Uterus (tissue), 3 donors: ENCODE measurements at regions not wholly inside any gene's neighbourhood (a gene's known extent, or its start where the extent isn't known, plus 50 kb on each side); places are given as distances from the start of the nearest gene placed in this dataset.
"Not testable (repeated sequence)": the region's sequence is repeated elsewhere in the genome, so short reads cannot be mapped to it uniquely, and the experiment has no call there.

Source experiments
- DNase-seq, 2 donors: peaks; one replicate each; pipeline ENCODE4 v3.0.0-alpha.2; 2019 to 2020
- H3K27ac ChIP-seq, 2 donors: fragments of 200-600 bp; sonication (generic); 1 replicate in 1 of 2; 2 replicates in 1 of 2; pipeline ENCODE4 v1.5.1; 2016 to 2018
- H3K27me3 ChIP-seq, 2 donors: fragments of 200-600 bp; sonication (generic); one replicate each; pipeline ENCODE4 v1.5.1; 2018 to 2019; ENCODE audit warnings: control low read depth in 1 of 2
- H3K36me3 ChIP-seq, 2 donors: fragments of 200-600 bp; sonication (generic); one replicate each; pipeline ENCODE4 v1.5.1; 2019; ENCODE audit warnings: control low read depth in 1 of 2
- H3K4me1 ChIP-seq, 2 donors: fragments of 200-600 bp; sonication (generic); one replicate each; pipeline ENCODE4 v1.5.1; 2018 to 2019; ENCODE audit warnings: control low read depth in 1 of 2
- H3K4me3 ChIP-seq, 2 donors: fragments of 200-600 bp; sonication (generic); 1 replicate in 1 of 2; 2 replicates in 1 of 2; pipeline ENCODE4 v1.5.1; 2018 to 2019; ENCODE audit warnings: mild to moderate bottlenecking in 1 of 2
- H3K9me3 ChIP-seq, 2 donors: fragments of 200-600 bp; sonication (generic); one replicate each; pipeline ENCODE4 v1.5.1; 2019; ENCODE audit warnings: control low read depth in 1 of 2
- POLR2A ChIP-seq, 2 donors: fragments of 450-650 bp; IDR thresholded peaks; one replicate each; pipeline ENCODE4 v1.6.1; 2016; ENCODE audit warnings: antibody characterized with exemption in 2 of 2, mild to moderate bottlenecking in 1 of 2, moderate library complexity in 1 of 2
- intact Hi-C: fragments of 100-400 bp; cut with DNase I; formaldehyde crosslinking; loops from one replicate; pipeline ENCODE4 v1.15.1; 2023; ENCODE audit warnings: low total_unique reads
- TF ChIP-seq, protein P1 (sequence below), 4 experiments: fragments of 200-600 bp in 2 of 4; fragments of 450-650 bp in 2 of 4; sonication (generic) in 2 of 4; IDR thresholded peaks; one replicate each; pipeline ENCODE4 v1.5.1; 2016 to 2019; ENCODE audit warnings: antibody characterized with exemption in 4 of 4, mild to moderate bottlenecking in 2 of 4, moderate library complexity in 1 of 4
- donor health status: DM: yes; HTN: yes; CAD: no.

DNA sequence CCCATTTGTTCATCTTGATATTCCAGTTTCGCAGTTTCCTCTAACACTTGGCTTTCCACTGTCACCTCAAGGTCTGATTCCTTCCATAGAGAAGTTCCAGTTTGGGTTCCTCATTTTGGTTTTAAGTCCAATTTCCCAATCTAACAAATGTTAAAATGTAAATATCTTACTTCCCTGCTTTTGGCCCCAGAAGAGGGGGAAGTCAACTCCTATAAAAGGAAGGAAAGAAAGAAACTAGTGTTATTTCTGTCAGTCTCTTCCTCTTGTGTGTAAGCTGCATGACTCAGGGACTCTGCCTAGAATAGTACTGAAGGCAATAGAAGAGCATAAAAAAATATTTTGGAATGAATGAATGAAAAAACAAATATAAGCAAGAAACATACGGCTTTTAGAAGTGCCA is 127.5 kb upstream of the CCNG1 start:
- Histone ChIP-seq H3K36me3 (no peaks in the 10 kb centered on the region), H3K4me3 (no peak overlapping the region), H3K4me1 (no peaks in the 10 kb centered on the region), H3K27me3 (no peaks in the 10 kb centered on the region), H3K27ac (no peak overlapping the region), H3K9me3 (no peaks in the 10 kb centered on the region)
- TF ChIP-seq, protein P1, sequence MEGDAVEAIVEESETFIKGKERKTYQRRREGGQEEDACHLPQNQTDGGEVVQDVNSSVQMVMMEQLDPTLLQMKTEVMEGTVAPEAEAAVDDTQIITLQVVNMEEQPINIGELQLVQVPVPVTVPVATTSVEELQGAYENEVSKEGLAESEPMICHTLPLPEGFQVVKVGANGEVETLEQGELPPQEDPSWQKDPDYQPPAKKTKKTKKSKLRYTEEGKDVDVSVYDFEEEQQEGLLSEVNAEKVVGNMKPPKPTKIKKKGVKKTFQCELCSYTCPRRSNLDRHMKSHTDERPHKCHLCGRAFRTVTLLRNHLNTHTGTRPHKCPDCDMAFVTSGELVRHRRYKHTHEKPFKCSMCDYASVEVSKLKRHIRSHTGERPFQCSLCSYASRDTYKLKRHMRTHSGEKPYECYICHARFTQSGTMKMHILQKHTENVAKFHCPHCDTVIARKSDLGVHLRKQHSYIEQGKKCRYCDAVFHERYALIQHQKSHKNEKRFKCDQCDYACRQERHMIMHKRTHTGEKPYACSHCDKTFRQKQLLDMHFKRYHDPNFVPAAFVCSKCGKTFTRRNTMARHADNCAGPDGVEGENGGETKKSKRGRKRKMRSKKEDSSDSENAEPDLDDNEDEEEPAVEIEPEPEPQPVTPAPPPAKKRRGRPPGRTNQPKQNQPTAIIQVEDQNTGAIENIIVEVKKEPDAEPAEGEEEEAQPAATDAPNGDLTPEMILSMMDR (IDR thresholded peaks at IDR 0.05): no peak
- TF ChIP-seq POLR2A (IDR thresholded peaks at IDR 0.05): no peak
- intact Hi-C loops: no loop called here
- DNase-seq: no peak

DNA sequence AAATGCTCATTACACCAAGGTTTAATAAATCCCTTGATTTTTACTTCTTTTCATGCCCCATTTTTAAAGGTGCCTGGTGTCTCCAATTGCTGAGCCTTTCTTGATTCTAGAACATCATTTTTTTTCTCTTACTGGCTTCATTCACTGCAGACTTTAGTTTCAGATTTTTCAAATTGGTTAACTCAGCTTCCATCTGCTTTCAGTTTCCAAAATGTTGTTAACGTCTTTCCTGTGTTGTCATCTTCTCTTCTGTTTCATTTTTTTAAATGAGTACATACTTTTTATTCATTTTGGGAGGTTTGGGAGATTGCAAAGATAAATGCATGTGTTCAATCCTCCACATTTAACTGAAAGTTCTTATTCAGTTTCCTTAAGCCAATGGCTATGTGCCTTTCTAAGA is 126.4 kb upstream of the CCNG1 start:
- Histone ChIP-seq H3K27ac (no peak overlapping the region), H3K27me3 (no peaks in the 10 kb centered on the region), H3K9me3 (no peaks in the 10 kb centered on the region), H3K36me3 (no peaks in the 10 kb centered on the region), H3K4me1 (no peaks in the 10 kb centered on the region), H3K4me3 (no peak overlapping the region)
- DNase-seq: no peak
- intact Hi-C loops: no loop called here
- TF ChIP-seq, protein P1 (IDR thresholded peaks at IDR 0.05): no peak
- no peak for TF ChIP-seq POLR2A (IDR thresholded peaks at IDR 0.05)

DNA sequence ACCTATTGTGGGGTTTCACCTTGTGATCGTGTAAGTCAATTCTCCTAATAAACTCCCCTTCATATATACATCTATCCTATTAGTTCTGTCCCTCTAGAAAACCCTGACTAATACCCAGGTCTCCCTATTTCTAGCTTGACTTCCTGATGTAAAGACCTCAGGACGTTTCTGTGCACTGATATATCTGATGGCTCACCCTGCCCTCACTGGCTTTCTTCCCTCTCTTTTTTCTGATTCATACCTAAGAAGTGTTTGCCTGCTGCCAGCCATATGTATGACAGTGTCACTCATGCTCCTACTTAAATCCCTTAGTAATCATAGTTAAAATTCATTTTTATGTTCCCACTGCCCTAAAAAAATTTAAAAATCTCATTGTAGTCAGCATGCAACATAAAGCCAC is 124.8 kb upstream of the CCNG1 start:
- intact Hi-C loops: no loop called here
- Histone ChIP-seq H3K4me1 (no peaks in the 10 kb centered on the region), H3K27ac (no peak overlapping the region), H3K27me3 (no peaks in the 10 kb centered on the region), H3K4me3 (no peak overlapping the region), H3K9me3 (no peaks in the 10 kb centered on the region), H3K36me3 (no peaks in the 10 kb centered on the region)
- no peak for DNase-seq
- TF ChIP-seq, protein P1 (IDR thresholded peaks at IDR 0.05): no peak
- no peak for TF ChIP-seq POLR2A (IDR thresholded peaks at IDR 0.05)

DNA sequence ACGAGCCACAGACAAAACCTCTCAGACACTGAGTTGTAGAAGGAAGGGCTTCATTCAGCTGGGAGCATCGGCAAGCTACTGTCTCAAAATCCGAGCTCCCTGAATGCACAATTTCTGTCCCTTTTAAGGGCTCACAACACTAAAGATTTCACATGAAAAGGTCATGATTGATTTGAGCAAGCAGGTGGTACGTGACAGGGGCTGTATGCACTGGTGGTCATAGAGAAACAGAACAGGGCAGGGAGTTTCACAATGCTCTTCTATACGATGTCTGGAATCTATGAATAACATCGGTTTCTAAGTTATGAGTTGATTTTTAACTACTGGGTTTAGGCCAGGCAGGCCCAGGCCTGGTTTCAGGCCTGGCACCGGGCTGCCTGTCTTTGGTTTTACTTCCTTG is 124.3 kb upstream of the CCNG1 start:
- H3K4me3 ChIP-seq, H3K9me3 ChIP-seq, H3K36me3 ChIP-seq, H3K4me1 ChIP-seq, DNase-seq, H3K27ac ChIP-seq, intact Hi-C loops, H3K27me3 ChIP-seq: not testable (repeated sequence)

DNA sequence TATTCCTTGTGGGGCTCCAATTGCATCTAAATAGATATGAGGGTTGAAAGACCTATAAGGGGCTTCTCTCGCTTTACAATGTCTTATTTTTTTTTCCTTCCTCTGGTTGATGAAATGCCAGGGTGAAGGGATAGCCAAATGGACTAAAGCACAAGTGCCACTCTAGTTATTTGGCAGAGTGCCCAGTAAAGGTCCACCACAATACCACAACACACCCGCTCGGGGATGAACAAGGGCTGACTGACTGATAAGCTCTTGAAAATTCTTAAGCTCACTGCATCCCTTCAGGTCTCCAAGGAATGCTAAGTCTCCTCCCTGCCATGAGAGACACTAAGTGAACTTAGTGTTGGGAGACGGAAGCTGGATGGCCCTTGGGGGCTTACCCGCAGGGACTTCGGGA is 121.0 kb upstream of the CCNG1 start:
- H3K27ac ChIP-seq, intact Hi-C loops, H3K27me3 ChIP-seq, H3K36me3 ChIP-seq, H3K9me3 ChIP-seq, DNase-seq, H3K4me3 ChIP-seq, H3K4me1 ChIP-seq: not testable (repeated sequence)

DNA sequence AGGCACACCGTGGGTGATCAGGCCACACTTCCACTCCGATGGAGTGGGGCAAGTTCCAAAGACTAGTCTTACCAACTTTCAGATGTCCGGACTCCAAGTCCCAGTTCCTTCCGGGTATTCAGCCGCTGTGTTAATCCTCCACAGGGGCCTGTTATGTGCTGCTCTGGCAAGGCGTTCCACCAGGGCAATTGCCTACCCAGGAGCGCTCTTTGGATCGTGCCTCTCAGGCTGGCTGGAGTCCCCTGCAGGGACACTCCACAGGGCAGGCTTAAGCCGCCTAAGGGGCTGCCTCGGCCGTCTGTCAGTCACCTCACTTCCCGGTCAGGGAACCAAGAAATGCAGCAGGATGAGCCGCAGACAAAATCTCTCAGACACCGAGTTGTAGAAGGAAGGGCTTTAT is 118.7 kb upstream of the CCNG1 start:
- Histone ChIP-seq H3K4me3 (no peak overlapping the region), H3K27me3 (no peaks in the 10 kb centered on the region), H3K4me1 (no peaks in the 10 kb centered on the region), H3K9me3 (no peaks in the 10 kb centered on the region), H3K27ac (no peak overlapping the region), H3K36me3 (no peaks in the 10 kb centered on the region)
- no peak for DNase-seq
- TF ChIP-seq, protein P1 (IDR thresholded peaks at IDR 0.05): no peak
- TF ChIP-seq POLR2A (IDR thresholded peaks at IDR 0.05): no peak
- intact Hi-C loops: no loop called here
